ENCODE measurements at regions not wholly inside any gene's neighbourhood (a gene's known extent, or its start where the extent isn't known, plus 50 kb on each side); places are given as distances from the start of the nearest gene placed in this dataset.

- Histone ChIP-seq H3K27ac (ENCODE audit: low read depth in 2 of 2, low read length in 2 of 2) (no peak overlapping the region), H3K4me3 (ENCODE audit: low read length in 3 of 3) (no peak overlapping the region), H3K27me3 (ENCODE audit: control insufficient read depth, insufficient read depth, low read length) (no peaks in the 10 kb centered on the region), H3K9me3 (ENCODE audit: control insufficient read depth in 2 of 3, insufficient read depth in 1 of 3, low read length in 3 of 3) (no peaks in the 10 kb centered on the region), H3K9ac (ENCODE audit: low read length in 3 of 3) (no peak overlapping the region), H3K36me3 (ENCODE audit: control insufficient read depth in 2 of 3, insufficient read depth in 3 of 3, low read length in 3 of 3) (no peaks in the 10 kb centered on the region), H3K4me1 (ENCODE audit: control insufficient read depth in 2 of 3, insufficient read depth in 2 of 3, low read depth in 1 of 3, low read length in 3 of 3) (no peaks in the 10 kb centered on the region)
- TF ChIP-seq CTCF (IDR thresholded peaks at IDR 0.05; ENCODE audit: borderline replicate concordance, extremely low read depth, insufficient read depth): no peak
- DNase-seq: no peak
- intact Hi-C loops (cut with DNase I): no loop called here
- FAIRE-seq: no peak
These were observed 148.7 kb upstream of the SPAG17 start for GRCh38 chr1:118333601-118334210.

GRCh38 chr1:118326960-118327629, 142.1 kb upstream of the SPAG17 start:
- Histone ChIP-seq H3K4me1 (ENCODE audit: control insufficient read depth in 2 of 3, insufficient read depth in 2 of 3, low read depth in 1 of 3, low read length in 3 of 3) (no peaks in the 10 kb centered on the region), H3K27me3 (ENCODE audit: control insufficient read depth, insufficient read depth, low read length) (no peaks in the 10 kb centered on the region), H3K4me3 (ENCODE audit: low read length in 3 of 3) (no peak overlapping the region), H3K36me3 (ENCODE audit: control insufficient read depth in 2 of 3, insufficient read depth in 3 of 3, low read length in 3 of 3) (no peaks in the 10 kb centered on the region), H3K27ac (ENCODE audit: low read depth in 2 of 2, low read length in 2 of 2) (no peak overlapping the region), H3K9ac (ENCODE audit: low read length in 3 of 3) (no peak overlapping the region), H3K9me3 (ENCODE audit: control insufficient read depth in 2 of 3, insufficient read depth in 1 of 3, low read length in 3 of 3) (no peaks in the 10 kb centered on the region)
- TF ChIP-seq CTCF (IDR thresholded peaks at IDR 0.05; ENCODE audit: borderline replicate concordance, extremely low read depth, insufficient read depth): no peak
- FAIRE-seq: no peak
- DNase-seq: no peak
- intact Hi-C loops (cut with DNase I): no loop called here

GRCh38 chr1:118325550-118326225, 140.7 kb upstream of the SPAG17 start:
- H3K9ac ChIP-seq (ENCODE audit: low read length in 3 of 3): no peak overlapping the region
- no peaks in the 10 kb centered on the region for H3K36me3 ChIP-seq (ENCODE audit: control insufficient read depth in 2 of 3, insufficient read depth in 3 of 3, low read length in 3 of 3)
- DNase-seq (no peak), FAIRE-seq (no peak)
- no peaks in the 10 kb centered on the region for H3K4me1 ChIP-seq (ENCODE audit: control insufficient read depth in 2 of 3, insufficient read depth in 2 of 3, low read depth in 1 of 3, low read length in 3 of 3)
- intact Hi-C loops (cut with DNase I): no loop called here
- H3K4me3 ChIP-seq (ENCODE audit: low read length in 3 of 3): no peak overlapping the region
- H3K9me3 ChIP-seq (ENCODE audit: control insufficient read depth in 2 of 3, insufficient read depth in 1 of 3, low read length in 3 of 3): no peaks in the 10 kb centered on the region
- H3K27me3 ChIP-seq (ENCODE audit: control insufficient read depth, insufficient read depth, low read length): no peaks in the 10 kb centered on the region
- no peak overlapping the region for H3K27ac ChIP-seq (ENCODE audit: low read depth in 2 of 2, low read length in 2 of 2)
- no peak for TF ChIP-seq CTCF (IDR thresholded peaks at IDR 0.05; ENCODE audit: borderline replicate concordance, extremely low read depth, insufficient read depth)

All from kidney (tissue), 13 donors.